Occipital lobe (tissue), 1 donor: ENCODE measurements at regions not wholly inside any gene's neighbourhood (a gene's known extent, or its start where the extent isn't known, plus 50 kb on each side); places are given as distances from the start of the nearest gene placed in this dataset.

Experiments
- DNase-seq: peaks from one replicate; lab custom pipeline; 2025; lab: John Stamatoyannopoulos, UW

- DNase-seq = no peak
Observed at GRCh38 chr4:26101011-26101410, 187.0 kb downstream of the SMIM20 start.

- no peak for DNase-seq
Observed at GRCh38 chr4:26104056-26104685, 190.2 kb downstream of the SMIM20 start.

- DNase-seq = no peak
Observed at GRCh38 chr4:26105337-26105736, 191.3 kb downstream of the SMIM20 start.

- no peak for DNase-seq
Observed at GRCh38 chr4:26105815-26106699, 192.0 kb downstream of the SMIM20 start.

GRCh38 chr4:26106776-26107175, 192.8 kb downstream of the SMIM20 start:
- no peak for DNase-seq

GRCh38 chr4:26108054-26108453, 194.0 kb downstream of the SMIM20 start:
- no peak for DNase-seq

GRCh38 chr4:26110493-26110892, 196.5 kb downstream of the SMIM20 start:
- no peak for DNase-seq

GRCh38 chr4:26113339-26113940, 199.4 kb downstream of the SMIM20 start:
- DNase-seq = no peak

GRCh38 chr4:26116057-26116456, 202.0 kb downstream of the SMIM20 start:
- no peak for DNase-seq

GRCh38 chr4:26120098-26120825, 200.6 kb upstream of the RBPJ start:
- DNase-seq = no peak

GRCh38 chr4:26122690-26123089, 198.1 kb upstream of the RBPJ start:
- no peak for DNase-seq

GRCh38 chr4:26124753-26125321, 196.0 kb upstream of the RBPJ start:
- no peak for DNase-seq

GRCh38 chr4:26126143-26126718, 194.6 kb upstream of the RBPJ start:
- DNase-seq = no peak

GRCh38 chr4:26126994-26127393, 193.8 kb upstream of the RBPJ start:
- no peak for DNase-seq

GRCh38 chr4:26127851-26128337, 192.9 kb upstream of the RBPJ start:
- no peak for DNase-seq

- no peak for DNase-seq
Observed at GRCh38 chr4:26130173-26130572, 190.6 kb upstream of the RBPJ start.

- no peak for DNase-seq
Observed at GRCh38 chr4:26130841-26131432, 189.9 kb upstream of the RBPJ start.

- DNase-seq = no peak
Observed at GRCh38 chr4:26131711-26132110, 189.1 kb upstream of the RBPJ start.

GRCh38 chr4:26132858-26133257, 188.0 kb upstream of the RBPJ start:
- no peak for DNase-seq

- no peak for DNase-seq
Observed at GRCh38 chr4:26133840-26134239, 187.0 kb upstream of the RBPJ start.

- DNase-seq = no peak
Observed at GRCh38 chr4:26135331-26135730, 185.5 kb upstream of the RBPJ start.
